GM23338 (cell line): ENCODE measurements at regions not wholly inside any gene's neighbourhood (a gene's known extent, or its start where the extent isn't known, plus 50 kb on each side); places are given as distances from the start of the nearest gene placed in this dataset.
A peak's percentile ranks its signal among the peaks of the same experiment; 100 is the strongest.

Source experiments
- ATAC-seq: fragments of 200-7000 bp; cut with Tn5 transposase; 3 replicates; pipeline ENCODE4 v1.9.1; 2020
- DNase-seq: peaks from one replicate; pipeline ENCODE4 v3.0.0-alpha.2; 2015; ENCODE audit warnings: low spot score
- H2AFZ ChIP-seq: fragments of 200-600 bp; sonication (generic); 2 replicates; pipeline ENCODE4 v1.8.0; 2016; ENCODE audit warnings: antibody characterized with exemption, mild to moderate bottlenecking, moderate library complexity
- H3F3A ChIP-seq: fragments of 200-600 bp; sonication (generic); replicated peaks from 2 replicates; pipeline ENCODE4 v1.8.0; 2017; ENCODE audit warnings: antibody characterized with exemption, mixed run types, low read depth
- H3K27ac ChIP-seq: fragments of 200-600 bp; sonication (generic); 2 replicates; pipeline ENCODE4 v1.6.1; 2016; ENCODE audit warnings: low read depth
- H3K27me3 ChIP-seq: fragments of 200-600 bp; sonication (generic); 2 replicates; pipeline ENCODE4 v1.8.0; 2016; ENCODE audit warnings: mild to moderate bottlenecking, mixed run types, moderate library complexity; ENCODE audit not compliant: insufficient read depth
- H3K36me3 ChIP-seq: fragments of 200-600 bp; sonication (generic); 2 replicates; pipeline ENCODE4 v1.8.0; 2016; ENCODE audit warnings: mild to moderate bottlenecking; ENCODE audit not compliant: insufficient read depth
- H3K4me1 ChIP-seq: fragments of 200-600 bp; sonication (generic); 2 replicates; pipeline ENCODE4 v1.8.0; 2016; ENCODE audit warnings: mild to moderate bottlenecking, moderate library complexity; ENCODE audit not compliant: insufficient read depth
- H3K4me2 ChIP-seq: fragments of 200-600 bp; sonication (generic); 2 replicates; pipeline ENCODE4 v1.7.1; 2017; ENCODE audit warnings: mixed run types
- H3K4me3 ChIP-seq: fragments of 200-600 bp; sonication (generic); 2 replicates; pipeline ENCODE4 v1.6.1; 2016; ENCODE audit warnings: mixed run types
- H3K79me2 ChIP-seq: fragments of 200-600 bp; sonication (generic); replicated peaks from 2 replicates; pipeline ENCODE4 v1.8.0; 2017; ENCODE audit warnings: mild to moderate bottlenecking; ENCODE audit not compliant: insufficient read depth
- H3K9me2 ChIP-seq: fragments of 200-600 bp; sonication (generic); 2 replicates; pipeline ENCODE4 v1.8.0; 2017; ENCODE audit not compliant: insufficient read depth
- H4K20me1 ChIP-seq: fragments of 200-600 bp; sonication (generic); replicated peaks from 2 replicates; pipeline ENCODE4 v1.8.0; 2017; ENCODE audit warnings: mild to moderate bottlenecking; ENCODE audit not compliant: insufficient read depth
- H3K27ac Mint-ChIP-seq: 2 replicates; pipeline ENCODE4 v1.8.0; 2020; ENCODE audit warnings: inconsistent platforms, mild to moderate bottlenecking, moderate library complexity, mixed read lengths
- H3K27me3 Mint-ChIP-seq: 3 replicates; pipeline ENCODE4 v1.8.0; 2022; ENCODE audit warnings: low read depth, mild to moderate bottlenecking, moderate library complexity, mixed read lengths, inconsistent platforms; ENCODE audit not compliant: insufficient read depth, poor library complexity
- H3K36me3 Mint-ChIP-seq: 3 replicates; pipeline ENCODE4 v1.8.0; 2021; ENCODE audit warnings: low read depth, mild to moderate bottlenecking, inconsistent platforms, moderate library complexity, mixed read lengths
- H3K4me1 Mint-ChIP-seq: 3 replicates; pipeline ENCODE4 v1.8.0; 2020; ENCODE audit warnings: mild to moderate bottlenecking, inconsistent platforms, mixed read lengths
- H3K4me3 Mint-ChIP-seq: 3 replicates; pipeline ENCODE4 v1.8.0; 2021; ENCODE audit warnings: moderate library complexity, mild to moderate bottlenecking, inconsistent platforms, mixed read lengths
- H3K9me3 Mint-ChIP-seq: 3 replicates; pipeline ENCODE4 v1.8.0; 2020; ENCODE audit warnings: moderate library complexity, mild to moderate bottlenecking, inconsistent platforms, mixed read lengths
- CREB1 ChIP-seq: fragments of 250-450 bp; sonication (Bioruptor Pico); IDR thresholded peaks from 2 replicates; pipeline ENCODE4 v1.5.0; 2020; ENCODE audit warnings: low read depth, mild to moderate bottlenecking, moderate library complexity
- EZH2 ChIP-seq: fragments of 200-600 bp; sonication (generic); IDR thresholded peaks from one replicate; pipeline ENCODE4 v1.8.0; 2017; ENCODE audit warnings: antibody characterized with exemption, mild to moderate bottlenecking, low read depth; ENCODE audit not compliant: unreplicated experiment
- EZH2phosphoT487 ChIP-seq: fragments of 200-600 bp; sonication (generic); IDR thresholded peaks from one replicate; pipeline ENCODE4 v1.8.1; 2018; ENCODE audit warnings: antibody characterized with exemption; ENCODE audit not compliant: unreplicated experiment
- JUNB ChIP-seq: IDR thresholded peaks from one replicate; pipeline ENCODE4 v1.6.1; 2016; ENCODE audit warnings: antibody characterized with exemption; ENCODE audit not compliant: unreplicated experiment
- NANOG ChIP-seq: IDR thresholded peaks from 2 replicates; pipeline ENCODE4 v1.6.1; 2016; ENCODE audit warnings: antibody characterized with exemption, borderline replicate concordance
- STAT1 ChIP-seq: IDR thresholded peaks from one replicate; pipeline ENCODE4 v1.6.1; 2016; ENCODE audit warnings: antibody characterized with exemption; ENCODE audit not compliant: unreplicated experiment
- ZNF114 ChIP-seq: fragments of 250-450 bp; sonication (Bioruptor Pico); IDR thresholded peaks from 2 replicates; pipeline ENCODE4 v1.5.0; 2020; ENCODE audit warnings: mild to moderate bottlenecking, moderate library complexity
- TF ChIP-seq, protein P1 (sequence below), 2 experiments: fragments of 200-600 bp in 1 of 2; sonication (generic) in 1 of 2; conservative IDR thresholded peaks; 2 replicates each; pipeline versions ENCODE4 v1.5.1 to v1.6.1; 2016 to 2017; ENCODE audit warnings: antibody characterized with exemption in 2 of 2, low read depth in 2 of 2, mild to moderate bottlenecking in 2 of 2, moderate library complexity in 1 of 2
- TF ChIP-seq, protein P2 (sequence below): IDR thresholded peaks from 2 replicates; pipeline ENCODE4 v1.6.1; 2016; ENCODE audit warnings: antibody characterized with exemption
- TF ChIP-seq, protein P3 (sequence below): fragments of 250-450 bp; sonication (Bioruptor Pico); IDR thresholded peaks from 2 replicates; pipeline ENCODE4 v1.5.0; 2020; ENCODE audit warnings: mild to moderate bottlenecking, moderate library complexity

DNA sequence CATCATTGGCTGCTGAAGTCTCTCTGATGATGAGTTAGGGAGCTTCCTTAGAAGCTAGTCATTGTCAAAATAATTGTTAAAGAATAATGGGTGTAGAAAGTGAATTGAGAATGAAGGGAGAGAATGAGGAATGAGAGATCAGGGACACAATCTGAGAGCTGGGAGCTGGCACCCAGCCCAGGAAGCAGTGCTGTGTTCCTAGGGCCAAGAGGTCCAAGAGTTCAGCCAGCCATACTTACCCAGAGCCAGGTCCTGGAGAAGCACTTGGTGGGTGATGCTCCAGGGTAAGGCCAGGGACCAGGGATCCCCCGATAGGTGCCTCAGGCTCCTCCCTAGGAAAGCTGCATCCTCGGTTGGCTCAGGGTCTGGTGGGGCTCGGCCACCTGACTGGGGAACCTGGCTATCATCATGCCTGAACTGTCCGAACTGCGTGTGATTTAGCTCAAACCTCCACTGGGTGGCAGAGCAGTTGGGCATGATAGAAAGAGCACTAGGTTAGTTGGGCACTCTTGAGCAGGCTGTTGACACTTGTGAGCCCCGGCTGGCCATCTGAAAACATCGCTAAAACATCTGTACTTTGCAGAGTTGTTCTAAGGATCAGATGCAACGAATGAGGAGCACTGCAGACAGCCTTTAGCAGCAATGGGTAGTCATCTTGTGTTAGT lies 123.9 kb upstream of the NCAM1 start:
- Mint-ChIP-seq H3K36me3 (no peaks in the 10 kb centered on the region), H3K4me3 (no peak overlapping the region), H3K4me1 (no peaks in the 10 kb centered on the region; the same call in 2 of the 3 replicates), H3K9me3 (no peaks in the 10 kb centered on the region), H3K27me3 (peaks cover 8% of the 10 kb centered on the region), H3K27ac (no peak overlapping the region)
- no peaks in the 10 kb centered on the region for H3K79me2 ChIP-seq
- no peak overlapping the region for H3K27ac ChIP-seq
- no peak overlapping the region for H2AFZ ChIP-seq
- ATAC-seq (peak; percentile 83), DNase-seq (peak; percentile 32)
- no peak overlapping the region for H3K4me2 ChIP-seq
- TF ChIP-seq, protein P1, sequence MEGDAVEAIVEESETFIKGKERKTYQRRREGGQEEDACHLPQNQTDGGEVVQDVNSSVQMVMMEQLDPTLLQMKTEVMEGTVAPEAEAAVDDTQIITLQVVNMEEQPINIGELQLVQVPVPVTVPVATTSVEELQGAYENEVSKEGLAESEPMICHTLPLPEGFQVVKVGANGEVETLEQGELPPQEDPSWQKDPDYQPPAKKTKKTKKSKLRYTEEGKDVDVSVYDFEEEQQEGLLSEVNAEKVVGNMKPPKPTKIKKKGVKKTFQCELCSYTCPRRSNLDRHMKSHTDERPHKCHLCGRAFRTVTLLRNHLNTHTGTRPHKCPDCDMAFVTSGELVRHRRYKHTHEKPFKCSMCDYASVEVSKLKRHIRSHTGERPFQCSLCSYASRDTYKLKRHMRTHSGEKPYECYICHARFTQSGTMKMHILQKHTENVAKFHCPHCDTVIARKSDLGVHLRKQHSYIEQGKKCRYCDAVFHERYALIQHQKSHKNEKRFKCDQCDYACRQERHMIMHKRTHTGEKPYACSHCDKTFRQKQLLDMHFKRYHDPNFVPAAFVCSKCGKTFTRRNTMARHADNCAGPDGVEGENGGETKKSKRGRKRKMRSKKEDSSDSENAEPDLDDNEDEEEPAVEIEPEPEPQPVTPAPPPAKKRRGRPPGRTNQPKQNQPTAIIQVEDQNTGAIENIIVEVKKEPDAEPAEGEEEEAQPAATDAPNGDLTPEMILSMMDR (conservative IDR thresholded peaks at IDR 0.05; ENCODE audit: low read depth in 2 of 2): peak; percentile 7 to 61; a peak in 2 of 4 replicates
- TF ChIP-seq CREB1: no peak
- H3K9me2 ChIP-seq: no peaks in the 10 kb centered on the region
- H3K4me1 ChIP-seq: no peaks in the 10 kb centered on the region
- no peaks in the 10 kb centered on the region for H3F3A ChIP-seq
- H3K4me3 ChIP-seq: no peak overlapping the region
- no peaks in the 10 kb centered on the region for H3K36me3 ChIP-seq
- H3K27me3 ChIP-seq: no peaks in the 10 kb centered on the region
- no peaks in the 10 kb centered on the region for H4K20me1 ChIP-seq

DNA sequence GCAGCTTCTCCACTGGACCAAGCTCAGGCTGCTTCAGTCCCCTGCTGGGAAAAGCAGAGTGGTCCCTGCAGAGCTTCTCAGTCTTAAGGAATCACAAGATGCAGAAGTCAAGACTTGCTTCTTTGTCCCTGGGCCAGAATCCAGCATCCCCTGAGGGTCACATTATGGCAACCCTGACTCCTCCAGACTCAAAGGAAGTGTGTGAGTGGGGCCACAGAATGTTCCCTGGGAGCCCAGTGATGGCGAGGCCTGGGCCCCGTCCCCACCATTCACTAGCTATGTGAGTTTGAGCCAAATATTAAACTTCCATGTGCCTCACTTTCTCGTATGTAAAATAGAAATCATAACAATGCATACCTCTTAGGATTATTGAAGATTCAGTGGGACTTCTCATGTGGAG lies 122.2 kb upstream of the NCAM1 start:
- Mint-ChIP-seq H3K4me1 (no peaks in the 10 kb centered on the region; the same call in 2 of the 3 replicates), H3K4me3 (no peak overlapping the region), H3K27me3 (peaks cover 8% of the 10 kb centered on the region), H3K9me3 (no peaks in the 10 kb centered on the region), H3K36me3 (no peaks in the 10 kb centered on the region), H3K27ac (no peak overlapping the region)
- no peaks in the 10 kb centered on the region for H3K79me2 ChIP-seq
- no peak for ATAC-seq
- H4K20me1 ChIP-seq: no peaks in the 10 kb centered on the region
- no peaks in the 10 kb centered on the region for H3K36me3 ChIP-seq
- no peak overlapping the region for H3K27ac ChIP-seq
- H3K9me2 ChIP-seq: no peaks in the 10 kb centered on the region; the same call in 1 of the 2 replicates
- H3K4me1 ChIP-seq: no peaks in the 10 kb centered on the region
- H2AFZ ChIP-seq: no peak overlapping the region
- no peak overlapping the region for H3K4me3 ChIP-seq
- H3F3A ChIP-seq: no peaks in the 10 kb centered on the region
- no peak overlapping the region for H3K4me2 ChIP-seq
- DNase-seq: no peak
- no peak for TF ChIP-seq EZH2phosphoT487
- no peak for TF ChIP-seq STAT1
- TF ChIP-seq, protein P2, sequence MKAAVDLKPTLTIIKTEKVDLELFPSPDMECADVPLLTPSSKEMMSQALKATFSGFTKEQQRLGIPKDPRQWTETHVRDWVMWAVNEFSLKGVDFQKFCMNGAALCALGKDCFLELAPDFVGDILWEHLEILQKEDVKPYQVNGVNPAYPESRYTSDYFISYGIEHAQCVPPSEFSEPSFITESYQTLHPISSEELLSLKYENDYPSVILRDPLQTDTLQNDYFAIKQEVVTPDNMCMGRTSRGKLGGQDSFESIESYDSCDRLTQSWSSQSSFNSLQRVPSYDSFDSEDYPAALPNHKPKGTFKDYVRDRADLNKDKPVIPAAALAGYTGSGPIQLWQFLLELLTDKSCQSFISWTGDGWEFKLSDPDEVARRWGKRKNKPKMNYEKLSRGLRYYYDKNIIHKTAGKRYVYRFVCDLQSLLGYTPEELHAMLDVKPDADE: no peak
- no peak for TF ChIP-seq EZH2
- TF ChIP-seq CREB1: no peak
- TF ChIP-seq, protein P1 (conservative IDR thresholded peaks at IDR 0.05; ENCODE audit: low read depth in 2 of 2): no peak
- no peak for TF ChIP-seq ZNF114 (CRISPR knock-in tag)
- TF ChIP-seq, protein P3, sequence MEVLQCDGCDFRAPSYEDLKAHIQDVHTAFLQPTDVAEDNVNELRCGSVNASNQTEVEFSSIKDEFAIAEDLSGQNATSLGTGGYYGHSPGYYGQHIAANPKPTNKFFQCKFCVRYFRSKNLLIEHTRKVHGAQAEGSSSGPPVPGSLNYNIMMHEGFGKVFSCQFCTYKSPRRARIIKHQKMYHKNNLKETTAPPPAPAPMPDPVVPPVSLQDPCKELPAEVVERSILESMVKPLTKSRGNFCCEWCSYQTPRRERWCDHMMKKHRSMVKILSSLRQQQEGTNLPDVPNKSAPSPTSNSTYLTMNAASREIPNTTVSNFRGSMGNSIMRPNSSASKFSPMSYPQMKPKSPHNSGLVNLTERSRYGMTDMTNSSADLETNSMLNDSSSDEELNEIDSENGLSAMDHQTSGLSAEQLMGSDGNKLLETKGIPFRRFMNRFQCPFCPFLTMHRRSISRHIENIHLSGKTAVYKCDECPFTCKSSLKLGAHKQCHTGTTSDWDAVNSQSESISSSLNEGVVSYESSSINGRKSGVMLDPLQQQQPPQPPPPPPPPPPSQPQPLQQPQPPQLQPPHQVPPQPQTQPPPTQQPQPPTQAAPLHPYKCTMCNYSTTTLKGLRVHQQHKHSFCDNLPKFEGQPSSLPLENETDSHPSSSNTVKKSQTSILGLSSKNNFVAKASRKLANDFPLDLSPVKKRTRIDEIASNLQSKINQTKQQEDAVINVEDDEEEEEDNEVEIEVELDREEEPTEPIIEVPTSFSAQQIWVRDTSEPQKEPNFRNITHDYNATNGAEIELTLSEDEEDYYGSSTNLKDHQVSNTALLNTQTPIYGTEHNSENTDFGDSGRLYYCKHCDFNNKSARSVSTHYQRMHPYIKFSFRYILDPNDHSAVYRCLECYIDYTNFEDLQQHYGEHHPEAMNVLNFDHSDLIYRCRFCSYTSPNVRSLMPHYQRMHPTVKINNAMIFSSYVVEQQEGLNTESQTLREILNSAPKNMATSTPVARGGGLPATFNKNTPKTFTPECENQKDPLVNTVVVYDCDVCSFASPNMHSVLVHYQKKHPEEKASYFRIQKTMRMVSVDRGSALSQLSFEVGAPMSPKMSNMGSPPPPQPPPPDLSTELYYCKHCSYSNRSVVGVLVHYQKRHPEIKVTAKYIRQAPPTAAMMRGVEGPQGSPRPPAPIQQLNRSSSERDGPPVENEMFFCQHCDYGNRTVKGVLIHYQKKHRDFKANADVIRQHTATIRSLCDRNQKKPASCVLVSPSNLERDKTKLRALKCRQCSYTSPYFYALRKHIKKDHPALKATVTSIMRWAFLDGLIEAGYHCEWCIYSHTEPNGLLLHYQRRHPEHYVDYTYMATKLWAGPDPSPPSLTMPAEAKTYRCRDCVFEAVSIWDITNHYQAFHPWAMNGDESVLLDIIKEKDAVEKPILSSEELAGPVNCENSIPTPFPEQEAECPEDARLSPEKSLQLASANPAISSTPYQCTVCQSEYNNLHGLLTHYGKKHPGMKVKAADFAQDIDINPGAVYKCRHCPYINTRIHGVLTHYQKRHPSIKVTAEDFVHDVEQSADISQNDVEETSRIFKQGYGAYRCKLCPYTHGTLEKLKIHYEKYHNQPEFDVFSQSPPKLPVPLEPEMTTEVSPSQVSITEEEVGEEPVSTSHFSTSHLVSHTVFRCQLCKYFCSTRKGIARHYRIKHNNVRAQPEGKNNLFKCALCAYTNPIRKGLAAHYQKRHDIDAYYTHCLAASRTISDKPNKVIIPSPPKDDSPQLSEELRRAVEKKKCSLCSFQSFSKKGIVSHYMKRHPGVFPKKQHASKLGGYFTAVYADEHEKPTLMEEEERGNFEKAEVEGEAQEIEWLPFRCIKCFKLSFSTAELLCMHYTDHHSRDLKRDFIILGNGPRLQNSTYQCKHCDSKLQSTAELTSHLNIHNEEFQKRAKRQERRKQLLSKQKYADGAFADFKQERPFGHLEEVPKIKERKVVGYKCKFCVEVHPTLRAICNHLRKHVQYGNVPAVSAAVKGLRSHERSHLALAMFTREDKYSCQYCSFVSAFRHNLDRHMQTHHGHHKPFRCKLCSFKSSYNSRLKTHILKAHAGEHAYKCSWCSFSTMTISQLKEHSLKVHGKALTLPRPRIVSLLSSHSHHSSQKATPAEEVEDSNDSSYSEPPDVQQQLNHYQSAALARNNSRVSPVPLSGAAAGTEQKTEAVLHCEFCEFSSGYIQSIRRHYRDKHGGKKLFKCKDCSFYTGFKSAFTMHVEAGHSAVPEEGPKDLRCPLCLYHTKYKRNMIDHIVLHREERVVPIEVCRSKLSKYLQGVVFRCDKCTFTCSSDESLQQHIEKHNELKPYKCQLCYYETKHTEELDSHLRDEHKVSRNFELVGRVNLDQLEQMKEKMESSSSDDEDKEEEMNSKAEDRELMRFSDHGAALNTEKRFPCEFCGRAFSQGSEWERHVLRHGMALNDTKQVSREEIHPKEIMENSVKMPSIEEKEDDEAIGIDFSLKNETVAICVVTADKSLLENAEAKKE: no peak
- no peak for TF ChIP-seq NANOG
- no peak for TF ChIP-seq JUNB
- no peaks in the 10 kb centered on the region for H3K27me3 ChIP-seq
